Liver (tissue), 8 donors: ENCODE measurements at regions not wholly inside any gene's neighbourhood (a gene's known extent, or its start where the extent isn't known, plus 50 kb on each side); places are given as distances from the start of the nearest gene placed in this dataset.

Experiments used
- DNase-seq: peaks from one replicate; pipeline ENCODE4 v3.0.0-alpha.2; 2017; ENCODE audit warnings: low spot score
- H3K27ac ChIP-seq, 2 donors: one replicate each; pipeline ENCODE4 v1.7.0; 2013; ENCODE audit warnings: inconsistent platforms in 2 of 2, low read length in 2 of 2, control low read depth in 1 of 2, low read depth in 1 of 2, mild to moderate bottlenecking in 1 of 2
- H3K27me3 ChIP-seq, 4 donors: one replicate each; pipeline versions ENCODE4 v1.6.1 to v1.7.0; 2013; ENCODE audit warnings: low read length in 3 of 4, inconsistent platforms in 1 of 4, mild to moderate bottlenecking in 1 of 4, moderate library complexity in 1 of 4; ENCODE audit not compliant: control insufficient read depth in 4 of 4, insufficient read depth in 4 of 4
- H3K36me3 ChIP-seq, 4 donors: one replicate each; pipeline versions ENCODE4 v1.6.1 to v1.7.0; 2013; ENCODE audit warnings: low read length in 3 of 4, mild to moderate bottlenecking in 3 of 4, low read depth in 1 of 4, moderate library complexity in 1 of 4; ENCODE audit not compliant: control insufficient read depth in 4 of 4, insufficient read depth in 3 of 4
- H3K4me1 ChIP-seq, 4 donors: one replicate each; pipeline versions ENCODE4 v1.6.1 to v1.7.0; 2013; ENCODE audit warnings: low read length in 3 of 4, mild to moderate bottlenecking in 3 of 4, moderate library complexity in 1 of 4; ENCODE audit not compliant: control insufficient read depth in 4 of 4, insufficient read depth in 4 of 4
- H3K4me3 ChIP-seq, 3 donors: one replicate each; pipeline versions ENCODE4 v1.6.1 to v1.7.0; 2013; ENCODE audit warnings: low read length in 3 of 3, control low read depth in 1 of 3, low read depth in 1 of 3, mild to moderate bottlenecking in 1 of 3
- H3K9ac ChIP-seq, 2 donors: one replicate each; pipeline ENCODE4 v1.7.0; 2013; ENCODE audit warnings: low read length in 2 of 2, mild to moderate bottlenecking in 2 of 2, moderate library complexity in 2 of 2, control low read depth in 1 of 2, low read depth in 1 of 2
- H3K9me3 ChIP-seq, 4 donors: one replicate each; pipeline versions ENCODE4 v1.6.1 to v1.7.0; 2013; ENCODE audit warnings: low read length in 3 of 4; ENCODE audit not compliant: control insufficient read depth in 4 of 4
- ATF3 ChIP-seq: IDR thresholded peaks from 2 replicates; pipeline ENCODE4 v1.6.1; 2016; ENCODE audit warnings: antibody characterized with exemption
- CTCF ChIP-seq: fragments of 150-350 bp; IDR thresholded peaks from 2 replicates; pipeline ENCODE4 v1.5.1; 2017; ENCODE audit warnings: improper control_type of control experiment, low read depth, low read length; ENCODE audit not compliant: missing input control
- FOXA2 ChIP-seq: IDR thresholded peaks from 2 replicates; pipeline ENCODE4 v1.6.1; 2016; ENCODE audit warnings: antibody characterized with exemption
- GABPA ChIP-seq, 2 donors: IDR thresholded peaks in 1 of 2; conservative IDR thresholded peaks in 1 of 2; 2 replicates each; pipeline ENCODE4 v1.6.1; 2016; ENCODE audit warnings: antibody characterized with exemption in 2 of 2, mild to moderate bottlenecking in 1 of 2, moderate library complexity in 1 of 2
- HNF4A ChIP-seq, 2 donors: conservative IDR thresholded peaks; 2 replicates each; pipeline ENCODE4 v1.6.1; 2016; ENCODE audit warnings: antibody characterized with exemption in 2 of 2, mild to moderate bottlenecking in 2 of 2
- HNF4G ChIP-seq: IDR thresholded peaks from 2 replicates; pipeline ENCODE4 v1.6.1; 2016; ENCODE audit warnings: antibody characterized with exemption
- MAX ChIP-seq: IDR thresholded peaks from 2 replicates; pipeline ENCODE4 v1.6.1; 2016; ENCODE audit warnings: antibody characterized with exemption
- NR2F2 ChIP-seq: IDR thresholded peaks from 2 replicates; pipeline ENCODE4 v1.6.1; 2016; ENCODE audit warnings: antibody characterized with exemption
- RAD21 ChIP-seq, 2 donors: IDR thresholded peaks; 2 replicates each; pipeline ENCODE4 v1.6.1; 2016; ENCODE audit warnings: antibody characterized with exemption in 2 of 2, mild to moderate bottlenecking in 2 of 2
- REST ChIP-seq: IDR thresholded peaks from 2 replicates; pipeline ENCODE4 v1.6.1; 2016; ENCODE audit warnings: antibody characterized with exemption, mild to moderate bottlenecking
- RXRA ChIP-seq, 2 donors: IDR thresholded peaks; 2 replicates each; pipeline ENCODE4 v1.6.1; 2017 to 2018; ENCODE audit warnings: antibody characterized with exemption in 2 of 2, mild to moderate bottlenecking in 1 of 2
- SP1 ChIP-seq: IDR thresholded peaks from 2 replicates; pipeline ENCODE4 v1.6.1; 2018; ENCODE audit warnings: antibody characterized with exemption, mild to moderate bottlenecking
- TAF1 ChIP-seq: conservative IDR thresholded peaks from 2 replicates; pipeline ENCODE4 v1.6.1; 2016; ENCODE audit warnings: antibody characterized with exemption, mild to moderate bottlenecking
- YY1 ChIP-seq: IDR thresholded peaks from 2 replicates; pipeline ENCODE4 v1.6.1; 2016; ENCODE audit warnings: antibody characterized with exemption, mild to moderate bottlenecking
- ZBTB33 ChIP-seq: IDR thresholded peaks from 2 replicates; pipeline ENCODE4 v1.6.1; 2016; ENCODE audit warnings: antibody characterized with exemption
- WGBS: extraction: QIAGEN DNeasy Blood & Tissue Kit; methylation state at CpG from one replicate; pipeline ENCODE4 v1.1.7; 2013; 5-methylcytosine and 5-hydroxymethylcytosine counted together
- donor health status: healthy.
- donor health status: healthy.
- donor health status: healthy.
- donor health status: healthy.
- donor health status: healthy.

GRCh38 chr4:42789041-42789567 lies 103.4 kb upstream of the GRXCR1 start:
- DNase-seq, result no peak
- Histone ChIP-seq H3K4me1 (no peaks in the 10 kb centered on the region), H3K4me3 (no peak overlapping the region), H3K27ac (no peak overlapping the region), H3K9ac (no peak overlapping the region), H3K27me3 (peaks cover 0 to 8% (median 2%) of the 10 kb centered on the region in 4 donors), H3K36me3 (no peaks in the 10 kb centered on the region), H3K9me3 (peaks cover 0 to 1% (median 0%) of the 10 kb centered on the region in 4 donors)
- 72% methylated on average over 1 of the region's 1 CpG for WGBS
- no peak for TF ChIP-seq TAF1
- no peak for TF ChIP-seq MAX
- TF ChIP-seq HNF4G, result no peak
- no peak for TF ChIP-seq SP1
- TF ChIP-seq ATF3, result no peak
- TF ChIP-seq RXRA (IDR thresholded peaks at IDR 0.05), result no peak
- no peak for TF ChIP-seq REST
- TF ChIP-seq GABPA (IDR thresholded peaks at IDR 0.05 in 1 of 2, conservative IDR thresholded peaks at IDR 0.05 in 1 of 2), result no peak
- no peak for TF ChIP-seq FOXA2

GRCh38 chr4:42787079-42787463 lies 105.4 kb upstream of the GRXCR1 start:
- H3K9ac ChIP-seq, result no peak overlapping the region
- H3K36me3 ChIP-seq, result no peaks in the 10 kb centered on the region
- H3K27ac ChIP-seq, result no peak overlapping the region
- TF ChIP-seq YY1 (no peak), RAD21 (IDR thresholded peaks at IDR 0.05) (no peak), ZBTB33 (no peak), HNF4A (conservative IDR thresholded peaks at IDR 0.05) (no peak), TAF1 (no peak), FOXA2 (no peak), ATF3 (no peak), NR2F2 (no peak), MAX (no peak), GABPA (IDR thresholded peaks at IDR 0.05 in 1 of 2, conservative IDR thresholded peaks at IDR 0.05 in 1 of 2) (no peak), SP1 (no peak), CTCF (no peak), HNF4G (no peak), REST (no peak)
- peaks cover 0 to 8% (median 2%) of the 10 kb centered on the region in 4 donors for H3K27me3 ChIP-seq
- 91% methylated on average over 6 of the region's 6 CpGs for WGBS
- no peaks in the 10 kb centered on the region for H3K4me1 ChIP-seq
- no peak for DNase-seq
- H3K4me3 ChIP-seq, result no peak overlapping the region
- H3K9me3 ChIP-seq, result peaks cover 0 to 1% (median 0%) of the 10 kb centered on the region in 4 donors
